Activated naive CD8-positive, alpha-beta T cell (primary cell): ENCODE measurements at regions not wholly inside any gene's neighbourhood (a gene's known extent, or its start where the extent isn't known, plus 50 kb on each side); places are given as distances from the start of the nearest gene placed in this dataset.

Experiments
- H3K27ac Mint-ChIP-seq: one replicate; pipeline ENCODE4 v1.8.0; 2021; ENCODE audit warnings: mixed read lengths
- H3K27me3 Mint-ChIP-seq: one replicate; pipeline ENCODE4 v1.8.0; 2021; ENCODE audit warnings: mixed read lengths
- H3K36me3 Mint-ChIP-seq: one replicate; pipeline ENCODE4 v1.8.0; 2021; ENCODE audit warnings: mixed read lengths
- H3K4me1 Mint-ChIP-seq: one replicate; pipeline ENCODE4 v1.8.0; 2021; ENCODE audit warnings: low read depth, mixed read lengths
- H3K4me3 Mint-ChIP-seq: one replicate; pipeline ENCODE4 v1.8.0; 2021; ENCODE audit warnings: mild to moderate bottlenecking, mixed read lengths
- H3K9me3 Mint-ChIP-seq: one replicate; pipeline ENCODE4 v1.8.0; 2021; ENCODE audit warnings: low read depth, mixed read lengths

DNA sequence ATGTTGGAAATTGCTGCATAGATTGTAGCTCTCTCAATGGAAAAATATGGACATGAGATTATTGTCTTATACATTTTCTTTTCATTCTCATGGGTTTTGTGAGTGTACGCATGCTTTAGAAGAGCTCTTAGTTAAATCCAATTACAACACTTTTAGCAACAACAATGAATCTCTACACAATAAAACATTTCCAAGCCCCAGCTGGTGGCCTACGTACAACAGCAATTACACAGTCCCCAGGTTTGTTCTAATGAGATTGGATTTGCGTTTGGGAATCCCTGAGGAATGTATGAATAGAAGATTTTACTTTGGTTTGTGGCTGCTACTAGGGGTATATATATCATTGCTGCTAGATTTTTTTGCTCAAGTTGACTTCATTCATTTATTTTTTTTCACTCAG, 98.6 kb downstream of the FHDC1 start:
- H3K4me3 Mint-ChIP-seq, result no peak overlapping the region
- peaks cover 5% of the 10 kb centered on the region for H3K27me3 Mint-ChIP-seq
- H3K36me3 Mint-ChIP-seq, result peaks cover 5% of the 10 kb centered on the region
- H3K27ac Mint-ChIP-seq, result no peak overlapping the region
- H3K9me3 Mint-ChIP-seq, result peaks cover 13% of the 10 kb centered on the region
- no peaks in the 10 kb centered on the region for H3K4me1 Mint-ChIP-seq

DNA sequence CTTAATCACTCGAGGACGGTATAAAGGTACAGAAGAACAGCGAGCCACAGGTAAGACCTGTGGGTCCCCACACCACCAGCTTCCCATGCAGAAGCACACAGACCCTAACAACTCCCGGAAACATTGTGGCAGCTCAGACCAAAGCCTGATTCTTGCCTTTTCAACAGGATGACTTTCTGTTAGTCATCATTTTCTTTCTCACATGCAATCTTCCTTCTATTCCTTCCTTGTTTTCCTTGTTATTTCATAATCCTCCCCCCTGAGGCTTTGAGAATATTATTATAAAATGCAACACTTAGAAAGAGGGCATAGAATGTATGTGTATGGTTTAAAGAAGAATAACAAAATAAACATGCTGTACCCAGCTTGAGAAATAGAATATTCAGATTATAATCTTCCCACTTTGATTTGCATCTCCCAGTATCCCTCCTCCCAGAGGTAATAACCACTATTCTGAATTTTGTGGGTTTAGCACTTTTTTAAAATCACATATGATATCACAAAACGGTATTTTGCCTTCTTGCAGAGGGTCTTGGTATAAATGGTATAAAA, 100.9 kb downstream of the FHDC1 start:
- H3K36me3 Mint-ChIP-seq, result no peaks in the 10 kb centered on the region
- H3K9me3 Mint-ChIP-seq, result no peaks in the 10 kb centered on the region
- H3K27me3 Mint-ChIP-seq, result peaks cover 5% of the 10 kb centered on the region
- no peaks in the 10 kb centered on the region for H3K4me1 Mint-ChIP-seq
- no peak overlapping the region for H3K4me3 Mint-ChIP-seq
- no peak overlapping the region for H3K27ac Mint-ChIP-seq

DNA sequence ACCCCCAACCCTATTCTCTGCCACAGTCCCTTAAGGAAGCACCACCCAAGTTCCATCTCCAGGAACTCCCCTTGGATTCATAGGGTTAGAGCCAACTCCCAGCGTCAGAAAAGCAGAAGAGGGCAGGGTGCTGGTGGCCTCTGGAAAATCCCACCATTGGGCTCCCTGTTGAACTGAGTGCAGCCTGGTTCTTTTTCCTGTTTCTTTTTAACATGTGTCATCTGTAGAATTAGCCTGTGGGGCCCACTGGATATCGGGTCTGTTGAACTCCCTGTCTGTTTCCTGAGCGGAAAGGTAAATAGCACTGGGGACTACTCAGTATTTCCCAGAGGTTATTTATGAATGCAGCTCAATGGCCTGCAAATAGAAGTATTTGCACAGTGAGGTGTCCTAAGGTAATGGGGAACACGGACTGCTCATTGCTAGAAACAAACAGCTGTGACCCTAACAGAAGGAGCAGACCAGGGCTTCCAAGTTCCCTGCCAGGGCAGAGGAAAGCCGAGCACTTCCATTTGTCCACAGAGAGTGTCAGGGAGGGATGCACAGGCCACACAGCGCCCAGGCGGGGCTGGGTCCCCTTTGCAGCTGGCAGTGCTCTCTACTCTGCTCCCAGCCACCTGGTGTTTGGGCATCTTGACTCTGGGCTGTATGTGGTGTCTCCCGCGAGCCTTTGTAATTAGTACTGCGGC, 102.6 kb downstream of the FHDC1 start:
- no peak overlapping the region for H3K27ac Mint-ChIP-seq
- H3K4me1 Mint-ChIP-seq, result no peaks in the 10 kb centered on the region
- peaks cover 7% of the 10 kb centered on the region for H3K27me3 Mint-ChIP-seq
- no peak overlapping the region for H3K4me3 Mint-ChIP-seq
- H3K36me3 Mint-ChIP-seq, result no peaks in the 10 kb centered on the region
- no peaks in the 10 kb centered on the region for H3K9me3 Mint-ChIP-seq

DNA sequence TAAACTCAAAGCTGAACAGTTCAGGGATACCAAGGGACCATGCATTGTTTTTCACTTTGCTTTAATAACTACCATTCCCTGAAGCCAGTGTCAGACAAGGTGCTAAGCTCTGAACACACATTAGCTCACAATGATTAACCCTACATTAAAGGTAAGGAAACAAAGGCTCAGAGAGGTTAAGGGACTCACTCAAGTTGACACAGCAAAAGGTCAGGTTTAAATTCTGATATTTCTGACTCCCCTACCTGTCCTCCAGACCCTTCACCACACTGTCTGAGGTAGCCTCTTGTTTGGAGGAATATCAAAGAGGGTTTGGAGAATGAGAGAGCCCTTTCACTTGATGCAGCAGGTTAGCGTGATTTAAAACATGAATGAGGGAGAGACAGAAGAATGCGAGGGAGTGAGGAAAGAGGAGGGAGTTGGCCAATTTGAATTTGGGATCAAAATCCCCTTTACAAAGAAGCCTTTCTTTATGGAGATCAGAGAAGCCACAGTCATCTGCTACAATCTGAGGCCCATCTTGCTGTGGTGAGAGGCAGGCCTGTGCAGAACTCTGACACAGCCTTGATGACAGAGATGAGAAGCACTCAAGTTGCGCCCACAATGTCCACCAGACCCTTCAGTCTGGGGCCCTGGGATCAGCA, 103.5 kb downstream of the FHDC1 start:
- Mint-ChIP-seq H3K4me3 (no peak overlapping the region), H3K36me3 (no peaks in the 10 kb centered on the region), H3K9me3 (no peaks in the 10 kb centered on the region), H3K27me3 (peaks cover 7% of the 10 kb centered on the region), H3K27ac (no peak overlapping the region), H3K4me1 (no peaks in the 10 kb centered on the region)

DNA sequence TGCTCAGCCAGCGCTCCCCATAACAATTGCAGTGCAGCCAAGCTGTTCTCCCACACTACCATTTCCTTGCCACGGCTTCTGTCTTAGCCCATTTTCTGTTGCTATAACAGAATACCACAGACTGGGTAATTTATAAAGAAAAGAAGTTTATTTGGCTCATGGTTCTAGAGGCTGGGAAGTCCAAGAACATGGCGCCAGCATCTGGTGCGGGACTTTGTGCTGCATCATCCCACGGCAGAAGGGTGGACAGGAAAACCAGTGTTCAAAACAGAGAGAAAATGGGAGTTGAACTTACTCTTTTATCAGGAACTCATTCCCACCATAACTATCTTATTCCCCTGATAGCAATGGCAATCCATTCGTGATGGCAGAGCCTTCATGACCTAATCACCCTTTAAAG, 104.6 kb downstream of the FHDC1 start:
- Mint-ChIP-seq H3K36me3 (no peaks in the 10 kb centered on the region), H3K9me3 (no peaks in the 10 kb centered on the region), H3K4me1 (peaks cover 6% of the 10 kb centered on the region), H3K27ac (no peak overlapping the region), H3K27me3 (peaks cover 7% of the 10 kb centered on the region), H3K4me3 (no peak overlapping the region)

DNA sequence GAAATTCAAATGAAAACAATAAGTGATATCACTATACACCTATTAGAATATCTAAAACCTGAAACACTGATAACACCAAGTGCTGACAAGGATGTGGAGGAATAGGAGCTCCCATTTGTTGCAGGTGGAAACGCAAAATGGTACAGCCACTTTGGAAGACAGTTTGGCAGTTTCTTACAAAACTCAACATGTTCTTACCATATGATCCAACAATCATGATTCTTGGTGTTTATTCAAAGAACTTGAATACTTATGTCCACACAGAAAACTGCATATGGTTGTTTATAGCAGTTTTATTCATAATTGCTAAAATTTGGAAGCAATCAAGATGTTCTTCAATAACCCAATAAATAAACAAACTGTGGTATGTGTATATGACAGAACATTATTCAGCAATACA, 107.9 kb downstream of the FHDC1 start:
- Mint-ChIP-seq H3K36me3 (no peaks in the 10 kb centered on the region), H3K9me3 (no peaks in the 10 kb centered on the region), H3K27ac (no peak overlapping the region), H3K4me3 (no peak overlapping the region), H3K4me1 (peaks cover 7% of the 10 kb centered on the region), H3K27me3 (peaks cover 5% of the 10 kb centered on the region)

DNA sequence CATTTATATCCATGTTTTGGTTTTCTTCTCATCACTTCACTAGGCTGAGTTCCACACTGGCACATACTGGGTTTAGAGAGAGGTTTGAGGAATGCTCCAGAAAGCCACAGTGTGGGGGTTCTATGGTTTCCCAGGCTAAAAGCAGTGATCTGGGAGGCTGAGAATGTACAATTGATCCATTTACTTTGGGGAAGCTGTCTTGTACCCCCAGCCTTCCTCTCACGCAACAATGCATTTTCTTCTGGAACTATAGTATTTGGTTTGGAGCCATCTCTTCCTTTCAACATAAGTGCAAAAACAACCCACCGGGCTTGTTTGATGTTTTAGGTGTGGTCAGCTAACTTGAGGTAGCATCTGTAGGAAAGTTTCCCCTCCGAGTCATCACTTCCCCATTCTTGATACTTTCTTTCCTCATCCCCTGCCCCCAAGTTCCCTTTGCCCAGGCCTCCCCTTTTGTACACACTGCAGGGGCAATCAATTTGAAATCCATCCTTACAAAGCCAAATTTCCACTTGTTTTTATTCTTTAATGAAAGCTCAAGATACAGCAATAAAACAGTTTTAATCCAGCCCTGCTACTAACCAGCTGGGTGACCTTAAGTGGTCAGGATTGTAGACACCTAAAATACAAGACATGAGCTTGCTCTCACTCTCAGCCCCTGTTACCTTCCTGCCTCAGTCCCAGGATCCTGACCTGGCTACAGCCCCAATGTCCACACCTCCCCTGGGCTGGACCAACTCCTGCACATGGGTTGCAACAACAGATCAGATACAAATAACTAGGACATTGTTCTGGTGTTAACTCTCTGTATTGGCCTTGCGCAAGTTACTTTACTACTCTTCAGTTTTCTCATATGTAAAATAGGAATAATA, 109.2 kb downstream of the FHDC1 start:
- peaks cover 7% of the 10 kb centered on the region for H3K4me1 Mint-ChIP-seq
- H3K36me3 Mint-ChIP-seq, result no peaks in the 10 kb centered on the region
- H3K9me3 Mint-ChIP-seq, result no peaks in the 10 kb centered on the region
- H3K27me3 Mint-ChIP-seq, result peaks cover 1% of the 10 kb centered on the region
- no peak overlapping the region for H3K27ac Mint-ChIP-seq
- H3K4me3 Mint-ChIP-seq, result no peak overlapping the region

DNA sequence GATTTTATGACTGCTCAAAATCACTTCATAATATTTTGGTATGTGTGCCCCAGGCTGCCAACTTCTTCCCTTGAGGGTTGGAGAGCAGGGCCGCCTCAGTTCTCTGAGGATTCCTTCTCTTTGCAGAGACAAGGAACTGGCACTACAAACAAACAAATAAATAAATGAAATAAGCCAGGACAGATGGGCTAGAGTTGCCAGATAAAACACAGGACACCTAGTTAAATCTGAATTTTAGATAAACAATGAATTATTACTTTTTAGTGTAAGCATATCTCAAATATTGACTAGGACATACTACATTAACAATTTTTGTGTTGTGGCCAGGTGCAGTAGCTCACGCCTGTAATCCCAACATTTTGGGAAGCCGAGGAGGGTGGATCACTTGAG, 122.5 kb downstream of the FHDC1 start:
- peaks cover 9% of the 10 kb centered on the region for H3K27me3 Mint-ChIP-seq
- H3K4me1 Mint-ChIP-seq, result no peaks in the 10 kb centered on the region
- no peak overlapping the region for H3K27ac Mint-ChIP-seq
- no peaks in the 10 kb centered on the region for H3K9me3 Mint-ChIP-seq
- H3K36me3 Mint-ChIP-seq, result no peaks in the 10 kb centered on the region
- H3K4me3 Mint-ChIP-seq, result no peak overlapping the region

DNA sequence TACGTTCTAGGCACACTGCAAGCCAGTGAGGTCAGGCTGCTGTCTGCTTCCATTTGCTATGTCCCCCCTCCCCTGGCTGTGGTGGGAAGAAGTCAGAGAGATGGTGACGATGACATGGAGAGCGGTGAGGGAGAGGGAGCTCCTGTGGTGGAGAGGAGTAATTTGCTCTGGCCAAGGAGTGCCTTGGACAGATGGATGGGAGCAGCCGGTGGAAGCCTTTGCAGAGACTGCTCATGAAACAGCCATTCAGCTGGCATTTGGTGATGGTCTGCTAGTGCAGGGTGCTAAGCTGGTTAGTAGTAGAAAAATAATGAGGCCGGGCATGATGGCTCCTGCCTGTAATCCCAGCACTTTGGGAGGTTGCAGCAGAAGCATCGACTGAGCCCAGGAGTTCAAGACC, 124.1 kb downstream of the FHDC1 start:
- Mint-ChIP-seq H3K4me1 (no peaks in the 10 kb centered on the region), H3K4me3 (no peak overlapping the region), H3K27me3 (peaks cover 5% of the 10 kb centered on the region), H3K36me3 (no peaks in the 10 kb centered on the region), H3K9me3 (no peaks in the 10 kb centered on the region), H3K27ac (no peak overlapping the region)

DNA sequence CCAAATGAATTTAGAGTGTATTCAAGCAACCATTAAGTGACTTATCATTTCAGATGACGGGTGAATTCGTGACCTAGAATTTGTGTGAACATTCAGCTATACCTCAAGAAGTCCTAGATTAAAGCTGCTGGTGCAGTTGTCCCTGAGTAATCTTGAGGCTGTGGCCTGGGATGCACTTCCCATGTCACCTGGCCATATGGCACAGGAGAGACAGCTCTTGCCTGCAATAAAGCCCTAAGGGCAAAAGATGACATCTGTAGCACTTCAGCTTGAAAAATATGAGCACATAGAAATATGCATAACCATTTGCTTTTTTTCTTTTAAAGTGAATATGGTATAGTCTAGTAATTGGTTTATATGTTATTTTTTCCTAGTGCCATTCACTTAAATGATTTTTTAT, 125.8 kb downstream of the FHDC1 start:
- Mint-ChIP-seq H3K27me3 (peaks cover under 1% of the 10 kb centered on the region), H3K4me1 (no peaks in the 10 kb centered on the region), H3K36me3 (no peaks in the 10 kb centered on the region), H3K27ac (no peak overlapping the region), H3K4me3 (no peak overlapping the region), H3K9me3 (no peaks in the 10 kb centered on the region)

DNA sequence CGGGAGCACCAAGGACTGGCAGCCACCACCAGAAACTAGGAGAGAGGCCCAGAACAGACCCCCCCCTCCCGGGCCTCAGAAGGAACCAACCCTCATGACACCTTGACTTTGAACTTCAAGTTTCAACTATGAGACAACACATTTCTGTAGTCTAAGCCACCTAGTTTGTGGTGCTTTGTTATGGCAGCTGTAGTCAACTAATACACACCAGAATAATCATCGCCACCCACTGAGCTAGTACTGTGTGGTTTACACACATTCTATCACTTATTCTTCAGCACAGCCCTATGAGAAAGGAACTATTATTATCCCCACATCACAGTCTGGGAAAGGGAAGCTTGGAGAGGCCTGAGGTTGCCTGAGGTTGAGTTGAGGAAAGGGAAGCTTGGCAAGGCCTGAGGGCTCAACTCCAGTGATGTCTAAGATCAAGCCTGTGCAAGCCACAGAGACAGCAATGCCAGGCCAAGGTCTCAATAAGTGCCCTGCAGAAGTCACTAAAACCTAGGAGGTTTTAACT, 126.6 kb downstream of the FHDC1 start:
- no peaks in the 10 kb centered on the region for H3K9me3 Mint-ChIP-seq
- no peaks in the 10 kb centered on the region for H3K4me1 Mint-ChIP-seq
- no peak overlapping the region for H3K27ac Mint-ChIP-seq
- no peaks in the 10 kb centered on the region for H3K27me3 Mint-ChIP-seq
- H3K4me3 Mint-ChIP-seq, result no peak overlapping the region
- no peaks in the 10 kb centered on the region for H3K36me3 Mint-ChIP-seq

DNA sequence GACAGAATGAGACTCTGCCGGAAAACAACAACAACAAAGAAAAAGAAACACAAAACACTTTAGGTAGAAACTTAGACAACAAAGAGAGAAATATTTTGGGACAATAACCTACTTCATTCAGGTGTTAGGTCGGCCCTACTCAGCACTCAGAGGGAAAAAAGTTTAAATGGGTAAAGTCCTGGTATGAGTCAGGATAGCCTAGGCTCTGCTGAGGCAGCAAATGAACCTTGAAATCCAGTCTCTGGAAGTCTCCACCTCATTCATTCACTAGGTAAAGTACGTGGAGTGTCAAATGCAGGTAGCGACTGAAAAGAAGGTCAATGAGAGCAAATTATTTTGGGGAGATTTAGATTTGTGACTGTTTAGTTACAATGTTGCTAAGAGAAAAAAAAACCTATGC, 127.4 kb downstream of the FHDC1 start:
- Mint-ChIP-seq H3K4me3 (no peak overlapping the region), H3K36me3 (no peaks in the 10 kb centered on the region), H3K9me3 (no peaks in the 10 kb centered on the region), H3K4me1 (no peaks in the 10 kb centered on the region), H3K27me3 (no peaks in the 10 kb centered on the region), H3K27ac (no peak overlapping the region)

DNA sequence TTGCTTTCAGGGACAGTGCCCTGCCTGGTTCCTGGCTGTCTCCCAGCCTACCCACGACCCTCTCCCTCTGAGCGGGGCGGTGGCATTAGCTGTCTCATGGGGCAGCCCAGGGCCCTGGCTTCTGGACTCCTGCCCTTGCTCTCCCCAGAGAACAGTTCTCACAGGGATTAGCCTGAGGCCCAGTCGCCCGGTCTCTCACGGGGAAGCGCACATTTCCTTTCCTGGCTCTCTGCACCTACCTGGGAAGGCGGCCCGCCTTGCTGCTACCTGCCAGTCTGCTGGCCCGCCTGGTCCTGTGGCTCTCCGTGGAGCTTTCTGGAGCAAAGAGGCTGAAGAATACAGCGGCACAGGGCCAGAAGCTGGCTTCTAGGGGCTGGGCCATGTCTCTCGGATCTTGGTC, 128.4 kb downstream of the FHDC1 start:
- Mint-ChIP-seq H3K4me1 (no peaks in the 10 kb centered on the region), H3K9me3 (no peaks in the 10 kb centered on the region), H3K27ac (no peak overlapping the region), H3K4me3 (no peak overlapping the region), H3K36me3 (no peaks in the 10 kb centered on the region), H3K27me3 (no peaks in the 10 kb centered on the region)

DNA sequence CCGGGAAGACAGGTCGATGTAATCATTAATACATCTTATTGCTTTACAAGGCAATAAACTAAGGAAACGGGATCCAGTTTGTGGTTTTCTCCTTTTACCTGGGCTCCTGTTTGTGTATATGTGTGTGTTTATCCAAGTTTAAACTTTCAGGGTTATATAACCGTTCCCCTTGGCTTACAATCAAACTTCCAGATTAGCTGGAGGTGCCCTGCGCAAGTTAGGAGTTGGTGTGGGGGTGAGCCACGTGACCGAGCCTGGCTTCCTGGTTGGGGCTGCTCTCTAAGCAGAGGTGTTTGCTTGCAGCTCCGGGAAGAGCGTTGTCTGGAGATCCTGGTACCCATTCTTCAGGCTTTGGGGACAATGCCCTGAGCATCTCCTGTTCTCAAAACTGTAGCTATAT, 129.2 kb downstream of the FHDC1 start:
- no peaks in the 10 kb centered on the region for H3K9me3 Mint-ChIP-seq
- H3K27ac Mint-ChIP-seq, result no peak overlapping the region
- no peaks in the 10 kb centered on the region for H3K4me1 Mint-ChIP-seq
- no peaks in the 10 kb centered on the region for H3K36me3 Mint-ChIP-seq
- H3K27me3 Mint-ChIP-seq, result no peaks in the 10 kb centered on the region
- no peak overlapping the region for H3K4me3 Mint-ChIP-seq

DNA sequence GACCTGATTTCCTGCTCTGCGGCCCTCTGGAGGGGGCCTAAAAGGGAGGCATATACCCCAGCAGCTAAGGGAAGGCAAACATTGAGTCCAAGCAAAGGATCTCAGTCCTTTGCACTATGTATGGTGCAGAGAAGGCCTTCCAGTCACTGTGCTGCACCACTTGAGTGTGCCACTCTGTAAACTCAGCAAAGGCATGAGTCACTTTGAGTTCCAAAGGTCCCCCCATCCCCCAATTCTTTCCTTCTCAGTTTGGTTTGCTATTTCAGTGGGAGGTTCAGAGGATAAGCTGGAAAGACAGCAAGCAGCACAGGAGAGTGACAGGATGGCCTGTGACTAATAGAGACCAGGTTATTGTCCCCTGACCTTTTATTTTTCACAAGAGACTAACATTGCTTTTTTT, 131.3 kb downstream of the FHDC1 start:
- Mint-ChIP-seq H3K4me3 (no peak overlapping the region), H3K9me3 (no peaks in the 10 kb centered on the region), H3K36me3 (peaks cover 3% of the 10 kb centered on the region), H3K4me1 (no peaks in the 10 kb centered on the region), H3K27me3 (no peaks in the 10 kb centered on the region), H3K27ac (no peak overlapping the region)
